ENCODE measurements at regions not wholly inside any gene's neighbourhood (a gene's known extent, or its start where the extent isn't known, plus 50 kb on each side); places are given as distances from the start of the nearest gene placed in this dataset.
"Not testable (repeated sequence)": the region's sequence is repeated elsewhere in the genome, so short reads cannot be mapped to it uniquely, and the experiment has no call there.

- ATAC-seq: no peak
- TF ChIP-seq ISL1 (CRISPR knock-in tag; IDR thresholded peaks at IDR 0.05) (no peak), SNAI2 (CRISPR knock-in tag; IDR thresholded peaks at IDR 0.05) (no peak)
Measured at GRCh38 chr13:54033323-54033861, 1004.8 kb downstream of the OLFM4 start.

DNA sequence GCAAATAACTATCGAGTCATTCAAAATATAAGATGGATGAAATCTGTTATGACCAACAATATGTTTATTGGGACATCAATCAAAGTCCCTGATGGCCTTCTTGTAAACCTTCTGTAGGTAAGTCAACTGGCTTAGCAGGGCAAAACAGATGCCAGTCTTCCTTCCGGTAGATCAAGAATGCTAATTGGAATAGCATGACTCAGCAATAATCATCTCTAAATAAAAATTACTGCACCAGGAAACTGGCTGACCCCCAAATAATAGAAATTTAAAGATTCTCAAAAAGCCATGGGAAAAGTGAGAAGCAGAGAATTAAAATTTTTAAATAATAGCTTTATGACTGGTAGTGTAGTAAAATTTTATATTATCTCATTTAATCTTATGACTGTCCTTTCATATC, 1005.4 kb downstream of the OLFM4 start:
- ATAC-seq: no peak
- TF ChIP-seq PPARA (CRISPR knock-in tag; IDR thresholded peaks at IDR 0.05; ENCODE audit: borderline replicate concordance) (no peak), GLIS3 (CRISPR knock-in tag; IDR thresholded peaks at IDR 0.05) (no peak), ZNF8 (CRISPR knock-in tag; IDR thresholded peaks at IDR 0.05) (no peak), ZFP30 (CRISPR knock-in tag; IDR thresholded peaks at IDR 0.05) (no peak), TSHZ2 (CRISPR knock-in tag; IDR thresholded peaks at IDR 0.05) (no peak), ARNTL (CRISPR knock-in tag; IDR thresholded peaks at IDR 0.05; ENCODE audit: borderline replicate concordance, low read depth) (no peak), ZC3H10 (CRISPR knock-in tag; IDR thresholded peaks at IDR 0.05) (no peak)
- TF ChIP-seq, protein P1, sequence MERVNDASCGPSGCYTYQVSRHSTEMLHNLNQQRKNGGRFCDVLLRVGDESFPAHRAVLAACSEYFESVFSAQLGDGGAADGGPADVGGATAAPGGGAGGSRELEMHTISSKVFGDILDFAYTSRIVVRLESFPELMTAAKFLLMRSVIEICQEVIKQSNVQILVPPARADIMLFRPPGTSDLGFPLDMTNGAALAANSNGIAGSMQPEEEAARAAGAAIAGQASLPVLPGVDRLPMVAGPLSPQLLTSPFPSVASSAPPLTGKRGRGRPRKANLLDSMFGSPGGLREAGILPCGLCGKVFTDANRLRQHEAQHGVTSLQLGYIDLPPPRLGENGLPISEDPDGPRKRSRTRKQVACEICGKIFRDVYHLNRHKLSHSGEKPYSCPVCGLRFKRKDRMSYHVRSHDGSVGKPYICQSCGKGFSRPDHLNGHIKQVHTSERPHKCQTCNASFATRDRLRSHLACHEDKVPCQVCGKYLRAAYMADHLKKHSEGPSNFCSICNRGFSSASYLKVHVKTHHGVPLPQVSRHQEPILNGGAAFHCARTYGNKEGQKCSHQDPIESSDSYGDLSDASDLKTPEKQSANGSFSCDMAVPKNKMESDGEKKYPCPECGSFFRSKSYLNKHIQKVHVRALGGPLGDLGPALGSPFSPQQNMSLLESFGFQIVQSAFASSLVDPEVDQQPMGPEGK (CRISPR knock-in tag; IDR thresholded peaks at IDR 0.05; ENCODE audit: borderline replicate concordance): no peak

GRCh38 chr13:54057416-54057815, 1028.8 kb downstream of the OLFM4 start:
- ATAC-seq: not testable (repeated sequence)

GRCh38 chr13:54069958-54070357, 1041.3 kb downstream of the OLFM4 start:
- not testable (repeated sequence) for ATAC-seq

DNA sequence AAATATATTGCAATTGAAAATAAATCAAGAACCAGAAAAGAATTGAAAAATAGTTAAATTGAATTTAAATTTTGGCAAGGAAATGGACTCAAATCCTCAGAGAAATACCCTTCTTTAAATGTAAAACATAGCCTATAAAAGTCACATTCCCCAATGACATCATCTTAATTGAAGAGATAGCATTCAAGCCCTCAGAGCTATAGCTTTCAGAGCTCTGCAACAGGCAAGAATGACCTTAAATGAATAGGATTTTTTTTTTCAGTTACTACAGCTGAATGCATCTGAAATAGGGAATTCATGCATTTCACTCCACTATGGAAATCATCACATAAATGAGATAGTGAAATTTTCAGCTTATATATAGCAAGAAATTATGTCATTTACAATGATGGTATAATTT, 1049.0 kb downstream of the OLFM4 start:
- TF ChIP-seq OSR1 (CRISPR knock-in tag; IDR thresholded peaks at IDR 0.05) (no peak), PPARA (CRISPR knock-in tag; IDR thresholded peaks at IDR 0.05; ENCODE audit: borderline replicate concordance) (no peak), GLIS3 (CRISPR knock-in tag; IDR thresholded peaks at IDR 0.05) (no peak), POU6F1 (CRISPR knock-in tag; IDR thresholded peaks at IDR 0.05; ENCODE audit: borderline replicate concordance, low read depth) (no peak), ESRRG (CRISPR knock-in tag; IDR thresholded peaks at IDR 0.05) (no peak), CSDC2 (CRISPR knock-in tag; IDR thresholded peaks at IDR 0.05) (no peak), ZNF70 (CRISPR knock-in tag; IDR thresholded peaks at IDR 0.05) (no peak), TOX (CRISPR knock-in tag; IDR thresholded peaks at IDR 0.05; ENCODE audit: borderline replicate concordance) (no peak), ZFP3 (CRISPR knock-in tag; IDR thresholded peaks at IDR 0.05) (no peak), SNAI2 (CRISPR knock-in tag; IDR thresholded peaks at IDR 0.05) (no peak), ARNTL (CRISPR knock-in tag; IDR thresholded peaks at IDR 0.05; ENCODE audit: borderline replicate concordance, low read depth) (no peak), BACH2 (CRISPR knock-in tag; IDR thresholded peaks at IDR 0.05; ENCODE audit: borderline replicate concordance) (no peak), ZNF565 (CRISPR knock-in tag; conservative IDR thresholded peaks at IDR 0.05; ENCODE audit: low read depth) (no peak), TSHZ2 (CRISPR knock-in tag; IDR thresholded peaks at IDR 0.05) (no peak), ZFP30 (CRISPR knock-in tag; IDR thresholded peaks at IDR 0.05) (no peak), ZC3H10 (CRISPR knock-in tag; IDR thresholded peaks at IDR 0.05) (no peak), ZNF8 (CRISPR knock-in tag; IDR thresholded peaks at IDR 0.05) (no peak)
- TF ChIP-seq, protein P2, sequence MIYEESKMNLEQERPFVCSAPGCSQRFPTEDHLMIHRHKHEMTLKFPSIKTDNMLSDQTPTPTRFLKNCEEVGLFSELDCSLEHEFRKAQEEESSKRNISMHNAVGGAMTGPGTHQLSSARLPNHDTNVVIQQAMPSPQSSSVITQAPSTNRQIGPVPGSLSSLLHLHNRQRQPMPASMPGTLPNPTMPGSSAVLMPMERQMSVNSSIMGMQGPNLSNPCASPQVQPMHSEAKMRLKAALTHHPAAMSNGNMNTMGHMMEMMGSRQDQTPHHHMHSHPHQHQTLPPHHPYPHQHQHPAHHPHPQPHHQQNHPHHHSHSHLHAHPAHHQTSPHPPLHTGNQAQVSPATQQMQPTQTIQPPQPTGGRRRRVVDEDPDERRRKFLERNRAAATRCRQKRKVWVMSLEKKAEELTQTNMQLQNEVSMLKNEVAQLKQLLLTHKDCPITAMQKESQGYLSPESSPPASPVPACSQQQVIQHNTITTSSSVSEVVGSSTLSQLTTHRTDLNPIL (CRISPR knock-in tag; IDR thresholded peaks at IDR 0.05; ENCODE audit: low read depth): no peak
- ATAC-seq: no peak
